Panc1 (cell line): ENCODE measurements at regions not wholly inside any gene's neighbourhood (a gene's known extent, or its start where the extent isn't known, plus 50 kb on each side); places are given as distances from the start of the nearest gene placed in this dataset.

ENCODE experiments used
- ATAC-seq: fragments of 200-7000 bp; cut with Tn5 transposase; 2 replicates; pipeline ENCODE4 v1.9.1; 2020; ENCODE audit warnings: mild to moderate bottlenecking, moderate library complexity
- BruUV-seq: library from RNA; stranded (reverse); fragments of 400-500 nt; replicated peaks from 2 replicates; lab custom pipeline; 2021; lab: Mats Ljungman, UMichigan
- CTCF ChIA-PET: fragments of 300-600 bp; sonication (Branson Sonifier 250); formaldehyde crosslinking; loops from one replicate; lab custom pipeline; 2022; ENCODE audit warnings: antibody characterized with exemption; lab: Charles Lee
- POLR2A ChIA-PET: fragments of 300-600 bp; sonication (Branson Sonifier 250); formaldehyde crosslinking; loops from one replicate; lab custom pipeline; 2022; ENCODE audit warnings: antibody characterized with exemption; lab: Charles Lee
- DNase-seq: peaks from one replicate; pipeline ENCODE4 v3.0.0-alpha.2; 2010; ENCODE audit warnings: low read depth, low spot score
- H3K27ac ChIP-seq: 2 replicates; pipeline ENCODE4 v1.5.1; 2011; ENCODE audit warnings: mild to moderate bottlenecking, low read length, inconsistent platforms
- H3K27me3 ChIP-seq: fragments of 200-500 bp; sonication (Bioruptor generic); 2 replicates; pipeline ENCODE4 v1.6.0; 2014; ENCODE audit warnings: low read length, inconsistent platforms; ENCODE audit not compliant: control insufficient read depth, insufficient read depth
- H3K36me3 ChIP-seq: fragments of 200-500 bp; sonication (Bioruptor generic); 2 replicates; pipeline ENCODE4 v1.5.1; 2014; ENCODE audit warnings: inconsistent platforms, mild to moderate bottlenecking, low read length, moderate library complexity; ENCODE audit not compliant: control insufficient read depth, insufficient read depth
- H3K4me1 ChIP-seq: 2 replicates; pipeline ENCODE4 v1.5.1; 2011; ENCODE audit warnings: inconsistent platforms, mild to moderate bottlenecking, low read length, moderate library complexity; ENCODE audit not compliant: control insufficient read depth, insufficient read depth
- H3K4me3 ChIP-seq, 2 experiments: 2 replicates each; pipeline ENCODE4 v1.5.1; 2011 to 2012; ENCODE audit warnings: low read depth in 2 of 2, low read length in 2 of 2, mild to moderate bottlenecking in 2 of 2, inconsistent platforms in 1 of 2, moderate library complexity in 1 of 2
- H3K9me3 ChIP-seq: fragments of 200-500 bp; sonication (Bioruptor generic); 2 replicates; pipeline ENCODE4 v1.5.1; 2014; ENCODE audit warnings: low read depth, mild to moderate bottlenecking, inconsistent platforms, low read length, moderate library complexity; ENCODE audit not compliant: control insufficient read depth, insufficient read depth
- CTCF ChIP-seq: fragments of 450-650 bp; IDR thresholded peaks from 2 replicates; pipeline ENCODE4 v1.5.1; 2017; ENCODE audit warnings: mild to moderate bottlenecking
- POLR2AphosphoS5 ChIP-seq: IDR thresholded peaks from 2 replicates; pipeline ENCODE4 v1.6.1; 2012; ENCODE audit warnings: mild to moderate bottlenecking, low read depth, low read length, moderate library complexity
- REST ChIP-seq, 2 experiments: IDR thresholded peaks; 2 replicates each; pipeline ENCODE4 v1.6.1; 2011 to 2012; ENCODE audit warnings: low read depth in 2 of 2, control low read depth in 1 of 2, low read length in 1 of 2, mild to moderate bottlenecking in 1 of 2, moderate library complexity in 1 of 2; ENCODE audit not compliant: insufficient read depth in 1 of 2
- SIN3A ChIP-seq: IDR thresholded peaks from 2 replicates; pipeline ENCODE4 v1.6.1; 2012; ENCODE audit warnings: low read depth, mild to moderate bottlenecking, low read length, moderate library complexity, borderline replicate concordance; ENCODE audit not compliant: insufficient read depth
- TCF7L2 ChIP-seq: IDR thresholded peaks from 2 replicates; pipeline ENCODE4 v1.6.1; 2011; ENCODE audit warnings: mild to moderate bottlenecking, low read depth, low read length, inconsistent platforms
- in situ Hi-C: cut with HindIII; loops from 2 replicates; pipeline ENCODE4 v1.10.0; 2016; ENCODE audit warnings: low sequenced_read_pairs, low pct_unique_long_range_greater_than_20kb
- intact Hi-C: fragments of 100-400 bp; cut with micrococcal nuclease; formaldehyde crosslinking; loops from one replicate; pipeline ENCODE4 v1.10.0; 2022; ENCODE audit not compliant: unreplicated experiment

GRCh38 chr18:50453014-50453680, 78.3 kb downstream of the SKA1 start:
- BruUV-seq: no TSS peak
- ChIA-PET POLR2A (no interaction called here), CTCF (interaction anchor here (0.7 kb wide), 1 partner anchor 46 kb away, joined by 3 read pairs; no protein-coding TSS in a partner anchor)
- no peak overlapping the region for H3K4me3 ChIP-seq
- H3K4me1 ChIP-seq: no peaks in the 10 kb centered on the region
- no peak overlapping the region for H3K27ac ChIP-seq
- no peaks in the 10 kb centered on the region for H3K36me3 ChIP-seq
- no peak for TF ChIP-seq SIN3A
- no peak for TF ChIP-seq TCF7L2
- TF ChIP-seq CTCF: no peak
- TF ChIP-seq REST (IDR thresholded peaks at IDR 0.05; ENCODE audit: insufficient read depth in 1 of 2, low read depth in 2 of 2, low read length in 1 of 2): no peak
- no peak for TF ChIP-seq POLR2AphosphoS5
- no peaks in the 10 kb centered on the region for H3K27me3 ChIP-seq
- in situ Hi-C loops: no loop called here
- intact Hi-C loops: no loop called here
- ATAC-seq (no peak), DNase-seq (no peak)
- no peaks in the 10 kb centered on the region for H3K9me3 ChIP-seq

GRCh38 chr18:50453732-50454131, 78.9 kb downstream of the SKA1 start:
- DNase-seq (no peak), ATAC-seq (no peak)
- Histone ChIP-seq H3K27ac (no peak overlapping the region), H3K4me1 (no peaks in the 10 kb centered on the region), H3K4me3 (no peak overlapping the region), H3K9me3 (no peaks in the 10 kb centered on the region), H3K27me3 (no peaks in the 10 kb centered on the region), H3K36me3 (no peaks in the 10 kb centered on the region)
- TF ChIP-seq TCF7L2: no peak
- TF ChIP-seq SIN3A: no peak
- TF ChIP-seq CTCF: no peak
- TF ChIP-seq REST (IDR thresholded peaks at IDR 0.05; ENCODE audit: insufficient read depth in 1 of 2, low read depth in 2 of 2, low read length in 1 of 2): no peak
- no peak for TF ChIP-seq POLR2AphosphoS5
- POLR2A ChIA-PET: no interaction called here
- no TSS peak for BruUV-seq
- in situ Hi-C loops (no loop called here), intact Hi-C loops (no loop called here)
- CTCF ChIA-PET: interaction anchor here (0.7 kb wide), 1 partner anchor 46 kb away, joined by 3 read pairs; no protein-coding TSS in a partner anchor
